COLO668 (cell line): ENCODE measurements at regions not wholly inside any gene's neighbourhood (a gene's known extent, or its start where the extent isn't known, plus 50 kb on each side); places are given as distances from the start of the nearest gene placed in this dataset.
"Not testable (repeated sequence)": the region's sequence is repeated elsewhere in the genome, so short reads cannot be mapped to it uniquely, and the experiment has no call there.

Experiments
- DNase-seq: peaks from one replicate; lab custom pipeline; 2025; ENCODE audit not compliant: unreplicated experiment; lab: John Stamatoyannopoulos, UW

GRCh38 chr6:1445650-1446330 lies 56.4 kb downstream of the FOXF2 start:
- DNase-seq, result no peak

- no peak for DNase-seq
These were observed 60.5 kb downstream of the FOXF2 start for GRCh38 chr6:1449896-1450295.

GRCh38 chr6:1453024-1453423 lies 63.6 kb downstream of the FOXF2 start:
- no peak for DNase-seq

GRCh38 chr6:1456816-1457215 lies 67.4 kb downstream of the FOXF2 start:
- DNase-seq, result not testable (repeated sequence)

DNA sequence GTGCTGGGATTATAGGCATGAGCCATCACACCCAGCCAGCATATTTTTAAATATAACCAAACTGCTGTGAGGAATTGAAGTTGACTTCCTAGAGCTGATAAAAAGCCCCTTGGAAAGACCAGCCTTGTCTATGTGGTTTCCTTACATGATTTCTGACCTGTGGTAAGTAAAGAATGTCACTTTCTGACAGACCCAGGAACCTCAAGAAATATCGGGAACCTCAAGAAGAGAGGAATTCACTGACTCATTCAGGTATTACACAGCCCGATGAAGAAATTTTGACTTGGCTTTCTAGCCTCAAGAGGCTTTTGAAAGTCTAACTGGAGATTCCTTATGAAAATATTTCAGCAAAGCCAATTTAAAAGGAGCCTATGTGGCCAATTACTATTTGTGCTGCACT lies 71.8 kb downstream of the FOXF2 start:
- DNase-seq, result no peak

GRCh38 chr6:1461736-1462135 lies 72.4 kb downstream of the FOXF2 start:
- no peak for DNase-seq

- DNase-seq, result no peak
These were observed 73.9 kb downstream of the FOXF2 start for GRCh38 chr6:1463275-1463674.

GRCh38 chr6:1463751-1464426 lies 74.5 kb downstream of the FOXF2 start:
- DNase-seq, result no peak

DNA sequence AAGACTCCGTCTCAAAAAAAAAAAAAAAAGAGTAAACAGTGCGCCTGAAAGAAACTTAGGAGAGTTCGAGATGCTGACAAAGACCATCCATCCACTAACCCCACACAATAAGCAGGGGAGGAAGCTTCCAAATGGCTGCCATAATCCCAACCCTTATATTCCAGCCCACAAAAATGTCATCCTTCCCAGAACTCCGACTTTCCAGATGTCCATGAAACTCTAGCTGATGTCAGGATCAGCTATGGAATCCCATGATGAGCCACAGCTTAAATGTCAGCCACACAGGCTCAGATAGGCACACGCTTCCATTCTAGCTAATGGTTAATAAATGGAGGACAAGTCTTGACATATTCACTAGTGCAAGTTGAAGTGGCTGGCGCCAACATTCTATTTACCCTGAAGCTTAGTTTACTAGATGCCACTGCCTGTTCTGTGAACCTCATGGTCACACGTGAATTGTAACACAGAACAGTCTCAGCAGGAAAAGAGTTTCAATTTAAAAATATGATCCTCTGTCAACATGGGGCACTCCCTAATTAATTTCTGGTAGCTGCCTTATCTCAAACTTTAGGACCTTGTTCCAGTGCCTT lies 75.5 kb downstream of the FOXF2 start:
- DNase-seq, result no peak

DNA sequence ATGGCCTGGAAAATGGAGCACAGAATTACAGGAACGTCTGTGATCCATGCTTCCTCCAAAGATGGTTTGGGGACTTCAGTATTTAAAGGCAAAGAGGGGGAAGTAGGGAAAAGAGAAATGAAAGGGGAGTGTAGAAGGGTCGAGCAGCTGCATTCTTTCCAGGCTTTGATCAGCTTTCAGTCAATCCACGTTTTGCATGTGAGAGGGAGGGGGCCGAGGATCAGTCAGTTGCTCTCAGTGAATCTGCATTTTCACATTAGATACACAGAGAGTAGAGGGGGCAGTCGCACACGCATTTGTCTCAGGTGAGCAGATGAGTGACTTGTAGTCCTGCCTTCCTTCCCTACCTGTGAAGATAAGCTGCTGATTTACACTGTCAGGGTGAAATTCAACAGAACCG lies 78.8 kb downstream of the FOXF2 start:
- no peak for DNase-seq

- DNase-seq, result no peak
These were observed 80.7 kb downstream of the FOXF2 start for GRCh38 chr6:1470040-1470439.

- no peak for DNase-seq
These were observed 83.3 kb downstream of the FOXF2 start for GRCh38 chr6:1472643-1473042.

DNA sequence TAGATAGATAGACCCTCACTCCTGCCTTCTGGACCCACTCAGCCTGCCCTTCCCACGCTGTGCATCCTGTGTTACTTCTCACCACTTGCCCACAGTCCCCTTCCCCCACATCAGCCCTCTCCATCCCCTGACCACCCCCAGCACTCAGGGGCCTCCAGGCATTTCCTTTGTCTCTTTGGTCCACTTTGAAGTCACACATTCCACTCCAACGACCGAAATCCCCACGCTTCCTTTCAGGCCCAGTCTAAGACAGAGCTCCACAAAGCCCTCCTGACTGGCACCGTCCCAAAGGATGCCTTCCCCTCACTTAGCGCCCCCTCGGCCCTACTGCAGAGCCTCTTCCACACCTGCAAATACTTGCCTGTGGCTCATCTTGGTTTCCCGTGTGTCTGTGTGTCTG lies 83.8 kb downstream of the FOXF2 start:
- no peak for DNase-seq

- no peak for DNase-seq
These were observed 84.2 kb downstream of the FOXF2 start for GRCh38 chr6:1473598-1473997.

- no peak for DNase-seq
These were observed 84.8 kb downstream of the FOXF2 start for GRCh38 chr6:1474205-1474604.

GRCh38 chr6:1475174-1475573 lies 85.8 kb downstream of the FOXF2 start:
- no peak for DNase-seq

GRCh38 chr6:1477432-1478090 lies 88.2 kb downstream of the FOXF2 start:
- DNase-seq, result no peak

- DNase-seq, result not testable (repeated sequence)
These were observed 88.9 kb downstream of the FOXF2 start for GRCh38 chr6:1478163-1478826.

GRCh38 chr6:1479095-1479494 lies 89.7 kb downstream of the FOXF2 start:
- DNase-seq, result no peak

- DNase-seq, result no peak
These were observed 90.3 kb downstream of the FOXF2 start for GRCh38 chr6:1479601-1480221.

DNA sequence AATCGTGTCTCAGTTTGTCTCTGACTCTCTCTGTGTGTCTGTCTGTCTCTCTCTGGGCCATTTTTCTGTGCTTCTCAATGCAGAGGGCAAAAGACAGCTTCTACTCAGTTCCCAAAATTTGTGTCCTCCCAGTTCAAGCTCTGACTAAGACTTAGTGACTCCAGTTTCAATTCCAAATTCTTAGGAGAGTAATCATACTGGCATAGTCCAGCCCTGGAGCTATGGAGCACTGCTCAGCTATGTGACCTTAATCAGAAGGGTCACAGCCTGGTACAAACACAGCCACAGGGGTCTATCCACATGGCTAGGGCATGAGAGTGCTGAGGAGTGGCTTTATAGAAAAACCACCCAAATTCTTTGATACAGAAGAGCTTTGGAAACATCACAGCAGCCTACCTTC lies 91.9 kb downstream of the FOXF2 start:
- no peak for DNase-seq
